ENCODE measurements at regions not wholly inside any gene's neighbourhood (a gene's known extent, or its start where the extent isn't known, plus 50 kb on each side); places are given as distances from the start of the nearest gene placed in this dataset.

DNA sequence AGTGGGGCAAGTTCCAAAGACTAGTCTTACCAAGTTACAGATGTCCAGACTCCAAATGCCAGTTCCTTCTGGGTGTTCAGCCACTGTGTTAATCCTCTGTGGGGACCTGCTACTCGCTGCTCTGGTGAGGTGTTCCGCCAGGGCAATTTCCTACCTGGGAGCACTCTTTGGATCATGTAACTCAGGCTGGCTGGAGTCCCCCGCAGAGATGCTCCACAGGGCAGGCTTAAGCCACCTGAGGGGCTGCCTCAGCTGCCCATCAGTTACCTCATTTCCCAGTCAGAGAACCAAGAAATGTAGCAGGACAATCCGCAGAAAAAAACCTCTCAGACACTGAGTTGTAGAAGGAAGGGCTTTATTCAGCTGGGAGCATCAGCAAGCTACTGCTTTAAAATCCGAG lies 133.8 kb downstream of the ZNF737 start:
- H3K4me3 ChIP-seq = no peak overlapping the region

GRCh38 chr19:20423381-20424197 lies 142.0 kb downstream of the ZNF737 start:
- intact Hi-C loops (cut with DNase I) = no loop called here
- no peak for TF ChIP-seq CTCF (IDR thresholded peaks at IDR 0.05)

More for the DNA sequence above, 133.8 kb downstream of the ZNF737 start:
- ATAC-seq (no peak), DNase-seq (no peak)
- no peak for TF ChIP-seq CTCF (IDR thresholded peaks at IDR 0.05)
- Histone ChIP-seq H3K36me3 (no peaks in the 10 kb centered on the region), H3K4me1 (no peaks in the 10 kb centered on the region), H3K27ac (no peak overlapping the region), H3K27me3 (ENCODE audit: low read depth) (no peaks in the 10 kb centered on the region), H3K9me3 (no peaks in the 10 kb centered on the region)
- intact Hi-C loops (cut with DNase I) = no loop called here

DNA sequence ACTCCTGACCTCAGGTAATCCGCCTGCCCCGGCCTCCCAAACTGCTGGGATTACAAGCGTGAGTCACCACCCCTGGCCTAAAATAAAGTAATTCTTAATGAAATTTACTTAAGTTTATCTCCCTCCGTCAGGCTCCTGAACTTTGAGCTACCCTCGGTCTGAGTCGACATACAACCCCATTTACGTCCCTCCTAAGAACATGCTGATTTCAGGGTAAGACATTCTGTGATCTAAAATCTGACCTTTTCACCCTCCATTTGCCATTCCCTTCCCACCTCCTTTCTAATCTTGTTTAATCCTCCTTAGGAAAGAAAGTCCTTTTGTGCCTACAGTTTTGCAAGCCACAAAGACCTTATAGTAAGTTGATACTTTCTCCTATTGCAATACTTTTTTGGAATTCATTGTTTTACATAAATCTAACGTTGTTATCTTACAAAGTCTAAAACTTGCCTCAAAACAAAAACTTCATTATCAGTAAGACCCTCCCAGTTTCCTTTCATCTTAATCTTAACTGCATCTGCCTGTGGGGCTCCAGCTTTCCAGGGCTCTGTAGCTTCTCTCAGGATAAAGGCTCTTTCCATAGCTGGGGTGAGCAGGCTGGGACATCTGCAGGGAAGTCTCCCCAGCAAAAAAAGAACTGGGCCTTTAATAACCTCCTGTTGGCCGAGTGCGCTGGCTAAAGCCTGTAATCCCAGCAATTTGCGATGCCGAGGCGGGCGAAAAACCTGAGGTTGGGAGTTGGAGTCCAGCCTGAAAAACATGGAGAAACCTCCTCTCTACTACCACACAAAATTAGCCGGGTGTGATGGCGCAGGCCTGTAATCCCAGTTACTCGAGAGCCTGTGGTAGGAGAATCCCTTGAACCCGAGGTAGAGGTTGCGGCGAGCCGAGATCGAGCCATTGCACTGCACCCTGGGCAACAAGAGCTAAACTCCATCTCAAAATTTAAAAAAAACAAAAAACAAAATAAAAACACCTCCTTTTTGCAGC lies 143.1 kb downstream of the ZNF737 start:
- intact Hi-C loops (cut with DNase I) = no loop called here
- no peak for TF ChIP-seq CTCF (IDR thresholded peaks at IDR 0.05)
- H3K9me3 ChIP-seq = no peaks in the 10 kb centered on the region
- no peaks in the 10 kb centered on the region for H3K27me3 ChIP-seq (ENCODE audit: low read depth)
- DNase-seq (no peak), ATAC-seq (no peak)
- H3K27ac ChIP-seq = peak overlapping the region; percentile 86
- H3K36me3 ChIP-seq = no peaks in the 10 kb centered on the region
- peak overlapping the region; percentile 60 for H3K4me3 ChIP-seq
- H3K4me1 ChIP-seq = no peaks in the 10 kb centered on the region

More at GRCh38 chr19:20423381-20424197, 142.0 kb downstream of the ZNF737 start:
- ATAC-seq = peak; percentile 76 to 82
- H3K27ac ChIP-seq = peak overlapping the region; percentile 86
- H3K27me3 ChIP-seq (ENCODE audit: low read depth) = no peaks in the 10 kb centered on the region
- H3K9me3 ChIP-seq = no peaks in the 10 kb centered on the region
- H3K4me1 ChIP-seq = no peaks in the 10 kb centered on the region
- H3K36me3 ChIP-seq = no peaks in the 10 kb centered on the region
- DNase-seq = peak; percentile 81
- H3K4me3 ChIP-seq = peak overlapping the region; percentile 60

GRCh38 chr19:20416661-20417060 lies 148.9 kb downstream of the ZNF737 start:
- DNase-seq = no peak
- intact Hi-C loops (cut with DNase I) = no loop called here
- ATAC-seq = no peak
- Histone ChIP-seq H3K27me3 (ENCODE audit: low read depth) (no peaks in the 10 kb centered on the region), H3K9me3 (peaks cover 7% of the 10 kb centered on the region), H3K27ac (no peak overlapping the region), H3K4me3 (no peak overlapping the region), H3K36me3 (no peaks in the 10 kb centered on the region), H3K4me1 (no peaks in the 10 kb centered on the region)
- no peak for TF ChIP-seq CTCF (IDR thresholded peaks at IDR 0.05)

DNA sequence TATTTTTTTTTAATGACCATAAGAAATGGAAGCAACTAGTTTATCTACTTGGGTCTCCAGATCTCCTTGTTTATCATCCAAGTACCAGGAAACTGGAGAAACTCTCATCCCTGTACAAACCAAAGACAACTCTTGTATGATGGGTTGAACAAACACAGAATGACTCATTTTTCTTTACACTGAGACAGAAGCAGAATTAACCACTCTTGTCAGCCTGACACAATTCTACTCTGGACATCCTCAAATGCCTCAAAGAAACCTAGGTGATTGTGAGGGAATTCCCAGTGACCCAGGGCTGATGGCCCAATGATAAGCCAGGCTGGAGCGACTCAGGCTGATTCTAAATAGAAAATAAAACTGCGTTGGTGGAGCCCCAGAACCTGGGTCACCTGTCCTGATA lies 151.5 kb downstream of the ZNF737 start:
- H3K27me3 ChIP-seq (ENCODE audit: low read depth) = no peaks in the 10 kb centered on the region
- no peak for TF ChIP-seq CTCF (IDR thresholded peaks at IDR 0.05)
- H3K36me3 ChIP-seq = no peaks in the 10 kb centered on the region
- peaks cover 12% of the 10 kb centered on the region for H3K9me3 ChIP-seq
- intact Hi-C loops (cut with DNase I) = no loop called here
- DNase-seq = no peak
- H3K4me1 ChIP-seq = no peaks in the 10 kb centered on the region
- H3K27ac ChIP-seq = no peak overlapping the region
- H3K4me3 ChIP-seq = no peak overlapping the region
- ATAC-seq = no peak
